ENCODE measurements at regions not wholly inside any gene's neighbourhood (a gene's known extent, or its start where the extent isn't known, plus 50 kb on each side); places are given as distances from the start of the nearest gene placed in this dataset.

GRCh38 chr3:187801152-187801551, 55.9 kb upstream of the BCL6 start:
- TF ChIP-seq CTCF (IDR thresholded peaks at IDR 0.05), result no peak
- H3K27ac Mint-ChIP-seq, result peak overlapping the region; percentile 92
- peak overlapping the region; percentile 52 for H3K4me3 Mint-ChIP-seq
- DNase-seq (no peak), ATAC-seq (no peak)
- intact Hi-C loops (cut with micrococcal nuclease), result loop anchor here (5.0 kb wide), 1 partner anchor 176 kb away; no protein-coding TSS in a partner anchor
- no peaks in the 10 kb centered on the region for H3K27me3 Mint-ChIP-seq
- H3K36me3 Mint-ChIP-seq (ENCODE audit: low read depth), result peaks cover 9% of the 10 kb centered on the region
- peaks cover 78% of the 10 kb centered on the region for H3K4me1 Mint-ChIP-seq (ENCODE audit: low read depth)
- CTCF ChIA-PET, result interaction anchor here (1.0 to 6.5 kb wide), 5 partner anchors 9 to 61 kb away, joined by 3 to 79 read pairs (median 13); partner anchors contain the start of gene BCL6
- POLR2A ChIA-PET, result interaction anchor here (1.2 to 11.8 kb wide), 4 partner anchors 10 to 125 kb away, joined by 3 to 134 read pairs (median 4); partner anchors contain the start of gene BCL6
- peaks cover 9% of the 10 kb centered on the region for H3K9me3 Mint-ChIP-seq

GRCh38 chr3:187802203-187802927, 57.1 kb upstream of the BCL6 start:
- H3K9me3 Mint-ChIP-seq, result peaks cover 9% of the 10 kb centered on the region
- intact Hi-C loops (cut with micrococcal nuclease), result loop anchor here (5.0 kb wide), 1 partner anchor 175 kb away; no protein-coding TSS in a partner anchor
- H3K4me3 Mint-ChIP-seq, result peak overlapping the region; percentile 47
- TF ChIP-seq CTCF (IDR thresholded peaks at IDR 0.05), result no peak
- CTCF ChIA-PET, result interaction anchor here (1.0 to 6.5 kb wide), 3 partner anchors 10 to 62 kb away, joined by 3 to 79 read pairs (median 13); partner anchors contain the start of gene BCL6
- H3K4me1 Mint-ChIP-seq (ENCODE audit: low read depth), result peaks cover 91% of the 10 kb centered on the region
- peaks cover 9% of the 10 kb centered on the region for H3K36me3 Mint-ChIP-seq (ENCODE audit: low read depth)
- DNase-seq, result no peak
- POLR2A ChIA-PET, result interaction anchor here (0.6 to 11.8 kb wide), 5 partner anchors 16 to 1553 kb away, joined by 3 to 134 read pairs (median 4); partner anchors contain the start of gene BCL6
- H3K27me3 Mint-ChIP-seq, result no peaks in the 10 kb centered on the region
- peak overlapping the region; percentile 92 for H3K27ac Mint-ChIP-seq
- no peak for ATAC-seq

GRCh38 chr3:187802928-187803259, 57.6 kb upstream of the BCL6 start:
- ATAC-seq, result peak; percentile 48
- TF ChIP-seq CTCF (IDR thresholded peaks at IDR 0.05), result no peak
- POLR2A ChIA-PET, result interaction anchor here (0.6 to 11.8 kb wide), 4 partner anchors 17 to 1553 kb away, joined by 3 to 134 read pairs (median 4); partner anchors contain the start of gene BCL6
- peaks cover 9% of the 10 kb centered on the region for H3K36me3 Mint-ChIP-seq (ENCODE audit: low read depth)
- peak overlapping the region; percentile 52 for H3K4me3 Mint-ChIP-seq
- intact Hi-C loops (cut with micrococcal nuclease), result loop anchor here (5.0 kb wide), 1 partner anchor 174 kb away; no protein-coding TSS in a partner anchor
- H3K27ac Mint-ChIP-seq, result peak overlapping the region; percentile 92
- peak; percentile 86 for DNase-seq
- peaks cover 93% of the 10 kb centered on the region for H3K4me1 Mint-ChIP-seq (ENCODE audit: low read depth)
- peaks cover 9% of the 10 kb centered on the region for H3K9me3 Mint-ChIP-seq
- CTCF ChIA-PET, result interaction anchor here (1.0 to 6.5 kb wide), 4 partner anchors 9 to 62 kb away, joined by 3 to 79 read pairs (median 8); partner anchors contain the start of gene BCL6
- H3K27me3 Mint-ChIP-seq, result no peaks in the 10 kb centered on the region

GRCh38 chr3:187804120-187804744, 59.0 kb upstream of the BCL6 start:
- H3K27ac Mint-ChIP-seq, result peak overlapping the region; percentile 84
- no peak overlapping the region for H3K4me3 Mint-ChIP-seq
- intact Hi-C loops (cut with micrococcal nuclease), result loop anchor here (5.0 kb wide), 1 partner anchor 173 kb away; no protein-coding TSS in a partner anchor
- ATAC-seq, result no peak
- DNase-seq, result no peak
- no peak for TF ChIP-seq CTCF (IDR thresholded peaks at IDR 0.05)
- no peaks in the 10 kb centered on the region for H3K27me3 Mint-ChIP-seq
- CTCF ChIA-PET, result interaction anchor here (1.7 to 6.5 kb wide), 3 partner anchors 10 to 64 kb away, joined by 3 to 79 read pairs (median 13); partner anchors contain the start of gene BCL6
- peaks cover 9% of the 10 kb centered on the region for H3K36me3 Mint-ChIP-seq (ENCODE audit: low read depth)
- peaks cover 9% of the 10 kb centered on the region for H3K9me3 Mint-ChIP-seq
- H3K4me1 Mint-ChIP-seq (ENCODE audit: low read depth), result peaks cover 80% of the 10 kb centered on the region
- POLR2A ChIA-PET, result interaction anchor here (1.2 to 11.8 kb wide), 2 partner anchors 27 to 58 kb away, joined by 3 to 134 read pairs; partner anchors contain the start of gene BCL6

All from activated CD8-positive, alpha-beta T cell treated with anti-CD3 and anti-CD28 coated beads for 36 hours (primary cell).